ENCODE measurements at regions not wholly inside any gene's neighbourhood (a gene's known extent, or its start where the extent isn't known, plus 50 kb on each side); places are given as distances from the start of the nearest gene placed in this dataset.

- Histone ChIP-seq H3K79me2 (replicated peaks; ENCODE audit: insufficient read depth) (no peaks in the 10 kb centered on the region), H3K36me3 (ENCODE audit: insufficient read depth) (no peaks in the 10 kb centered on the region), H3K4me3 (no peak overlapping the region), H3K4me2 (no peak overlapping the region), H4K20me1 (replicated peaks; ENCODE audit: insufficient read depth) (no peaks in the 10 kb centered on the region), H2AFZ (no peak overlapping the region), H3K27me3 (ENCODE audit: insufficient read depth) (no peaks in the 10 kb centered on the region), H3K4me1 (ENCODE audit: insufficient read depth) (no peaks in the 10 kb centered on the region), H3K27ac (ENCODE audit: low read depth) (no peak overlapping the region), H3K9me2 (ENCODE audit: insufficient read depth) (no peaks in the 10 kb centered on the region), H3F3A (replicated peaks; ENCODE audit: low read depth) (no peaks in the 10 kb centered on the region)
- Mint-ChIP-seq H3K4me1 (no peaks in the 10 kb centered on the region), H3K4me3 (no peak overlapping the region), H3K27ac (no peak overlapping the region), H3K27me3 (ENCODE audit: insufficient read depth, low read depth, poor library complexity) (no peaks in the 10 kb centered on the region), H3K36me3 (ENCODE audit: low read depth) (peaks cover 4% of the 10 kb centered on the region; the same call in 2 of the 3 replicates), H3K9me3 (peaks cover 11% of the 10 kb centered on the region; the same call in 2 of the 3 replicates)
- no peak for DNase-seq (ENCODE audit: low spot score)
- no peak for ATAC-seq
- TF ChIP-seq NANOG (IDR thresholded peaks at IDR 0.05; ENCODE audit: borderline replicate concordance) (no peak), ZNF331 (CRISPR knock-in tag; IDR thresholded peaks at IDR 0.05; ENCODE audit: low read depth) (no peak), JUNB (IDR thresholded peaks at IDR 0.05; ENCODE audit: unreplicated experiment) (no peak), ZNF114 (CRISPR knock-in tag; IDR thresholded peaks at IDR 0.05) (no peak), CREB1 (CRISPR knock-in tag; IDR thresholded peaks at IDR 0.05; ENCODE audit: low read depth) (no peak), STAT1 (IDR thresholded peaks at IDR 0.05; ENCODE audit: unreplicated experiment) (no peak), POLR2AphosphoS5 (IDR thresholded peaks at IDR 0.05; ENCODE audit: low read depth) (no peak), EZH2 (IDR thresholded peaks at IDR 0.05; ENCODE audit: low read depth, unreplicated experiment) (no peak), EZH2phosphoT487 (IDR thresholded peaks at IDR 0.05; ENCODE audit: unreplicated experiment) (no peak), REST (IDR thresholded peaks at IDR 0.05; ENCODE audit: unreplicated experiment) (no peak)
- TF ChIP-seq, protein P1, sequence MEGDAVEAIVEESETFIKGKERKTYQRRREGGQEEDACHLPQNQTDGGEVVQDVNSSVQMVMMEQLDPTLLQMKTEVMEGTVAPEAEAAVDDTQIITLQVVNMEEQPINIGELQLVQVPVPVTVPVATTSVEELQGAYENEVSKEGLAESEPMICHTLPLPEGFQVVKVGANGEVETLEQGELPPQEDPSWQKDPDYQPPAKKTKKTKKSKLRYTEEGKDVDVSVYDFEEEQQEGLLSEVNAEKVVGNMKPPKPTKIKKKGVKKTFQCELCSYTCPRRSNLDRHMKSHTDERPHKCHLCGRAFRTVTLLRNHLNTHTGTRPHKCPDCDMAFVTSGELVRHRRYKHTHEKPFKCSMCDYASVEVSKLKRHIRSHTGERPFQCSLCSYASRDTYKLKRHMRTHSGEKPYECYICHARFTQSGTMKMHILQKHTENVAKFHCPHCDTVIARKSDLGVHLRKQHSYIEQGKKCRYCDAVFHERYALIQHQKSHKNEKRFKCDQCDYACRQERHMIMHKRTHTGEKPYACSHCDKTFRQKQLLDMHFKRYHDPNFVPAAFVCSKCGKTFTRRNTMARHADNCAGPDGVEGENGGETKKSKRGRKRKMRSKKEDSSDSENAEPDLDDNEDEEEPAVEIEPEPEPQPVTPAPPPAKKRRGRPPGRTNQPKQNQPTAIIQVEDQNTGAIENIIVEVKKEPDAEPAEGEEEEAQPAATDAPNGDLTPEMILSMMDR (conservative IDR thresholded peaks at IDR 0.05; ENCODE audit: low read depth in 2 of 2): no peak
- TF ChIP-seq, protein P2, sequence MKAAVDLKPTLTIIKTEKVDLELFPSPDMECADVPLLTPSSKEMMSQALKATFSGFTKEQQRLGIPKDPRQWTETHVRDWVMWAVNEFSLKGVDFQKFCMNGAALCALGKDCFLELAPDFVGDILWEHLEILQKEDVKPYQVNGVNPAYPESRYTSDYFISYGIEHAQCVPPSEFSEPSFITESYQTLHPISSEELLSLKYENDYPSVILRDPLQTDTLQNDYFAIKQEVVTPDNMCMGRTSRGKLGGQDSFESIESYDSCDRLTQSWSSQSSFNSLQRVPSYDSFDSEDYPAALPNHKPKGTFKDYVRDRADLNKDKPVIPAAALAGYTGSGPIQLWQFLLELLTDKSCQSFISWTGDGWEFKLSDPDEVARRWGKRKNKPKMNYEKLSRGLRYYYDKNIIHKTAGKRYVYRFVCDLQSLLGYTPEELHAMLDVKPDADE (IDR thresholded peaks at IDR 0.05): no peak
- TF ChIP-seq, protein P3, sequence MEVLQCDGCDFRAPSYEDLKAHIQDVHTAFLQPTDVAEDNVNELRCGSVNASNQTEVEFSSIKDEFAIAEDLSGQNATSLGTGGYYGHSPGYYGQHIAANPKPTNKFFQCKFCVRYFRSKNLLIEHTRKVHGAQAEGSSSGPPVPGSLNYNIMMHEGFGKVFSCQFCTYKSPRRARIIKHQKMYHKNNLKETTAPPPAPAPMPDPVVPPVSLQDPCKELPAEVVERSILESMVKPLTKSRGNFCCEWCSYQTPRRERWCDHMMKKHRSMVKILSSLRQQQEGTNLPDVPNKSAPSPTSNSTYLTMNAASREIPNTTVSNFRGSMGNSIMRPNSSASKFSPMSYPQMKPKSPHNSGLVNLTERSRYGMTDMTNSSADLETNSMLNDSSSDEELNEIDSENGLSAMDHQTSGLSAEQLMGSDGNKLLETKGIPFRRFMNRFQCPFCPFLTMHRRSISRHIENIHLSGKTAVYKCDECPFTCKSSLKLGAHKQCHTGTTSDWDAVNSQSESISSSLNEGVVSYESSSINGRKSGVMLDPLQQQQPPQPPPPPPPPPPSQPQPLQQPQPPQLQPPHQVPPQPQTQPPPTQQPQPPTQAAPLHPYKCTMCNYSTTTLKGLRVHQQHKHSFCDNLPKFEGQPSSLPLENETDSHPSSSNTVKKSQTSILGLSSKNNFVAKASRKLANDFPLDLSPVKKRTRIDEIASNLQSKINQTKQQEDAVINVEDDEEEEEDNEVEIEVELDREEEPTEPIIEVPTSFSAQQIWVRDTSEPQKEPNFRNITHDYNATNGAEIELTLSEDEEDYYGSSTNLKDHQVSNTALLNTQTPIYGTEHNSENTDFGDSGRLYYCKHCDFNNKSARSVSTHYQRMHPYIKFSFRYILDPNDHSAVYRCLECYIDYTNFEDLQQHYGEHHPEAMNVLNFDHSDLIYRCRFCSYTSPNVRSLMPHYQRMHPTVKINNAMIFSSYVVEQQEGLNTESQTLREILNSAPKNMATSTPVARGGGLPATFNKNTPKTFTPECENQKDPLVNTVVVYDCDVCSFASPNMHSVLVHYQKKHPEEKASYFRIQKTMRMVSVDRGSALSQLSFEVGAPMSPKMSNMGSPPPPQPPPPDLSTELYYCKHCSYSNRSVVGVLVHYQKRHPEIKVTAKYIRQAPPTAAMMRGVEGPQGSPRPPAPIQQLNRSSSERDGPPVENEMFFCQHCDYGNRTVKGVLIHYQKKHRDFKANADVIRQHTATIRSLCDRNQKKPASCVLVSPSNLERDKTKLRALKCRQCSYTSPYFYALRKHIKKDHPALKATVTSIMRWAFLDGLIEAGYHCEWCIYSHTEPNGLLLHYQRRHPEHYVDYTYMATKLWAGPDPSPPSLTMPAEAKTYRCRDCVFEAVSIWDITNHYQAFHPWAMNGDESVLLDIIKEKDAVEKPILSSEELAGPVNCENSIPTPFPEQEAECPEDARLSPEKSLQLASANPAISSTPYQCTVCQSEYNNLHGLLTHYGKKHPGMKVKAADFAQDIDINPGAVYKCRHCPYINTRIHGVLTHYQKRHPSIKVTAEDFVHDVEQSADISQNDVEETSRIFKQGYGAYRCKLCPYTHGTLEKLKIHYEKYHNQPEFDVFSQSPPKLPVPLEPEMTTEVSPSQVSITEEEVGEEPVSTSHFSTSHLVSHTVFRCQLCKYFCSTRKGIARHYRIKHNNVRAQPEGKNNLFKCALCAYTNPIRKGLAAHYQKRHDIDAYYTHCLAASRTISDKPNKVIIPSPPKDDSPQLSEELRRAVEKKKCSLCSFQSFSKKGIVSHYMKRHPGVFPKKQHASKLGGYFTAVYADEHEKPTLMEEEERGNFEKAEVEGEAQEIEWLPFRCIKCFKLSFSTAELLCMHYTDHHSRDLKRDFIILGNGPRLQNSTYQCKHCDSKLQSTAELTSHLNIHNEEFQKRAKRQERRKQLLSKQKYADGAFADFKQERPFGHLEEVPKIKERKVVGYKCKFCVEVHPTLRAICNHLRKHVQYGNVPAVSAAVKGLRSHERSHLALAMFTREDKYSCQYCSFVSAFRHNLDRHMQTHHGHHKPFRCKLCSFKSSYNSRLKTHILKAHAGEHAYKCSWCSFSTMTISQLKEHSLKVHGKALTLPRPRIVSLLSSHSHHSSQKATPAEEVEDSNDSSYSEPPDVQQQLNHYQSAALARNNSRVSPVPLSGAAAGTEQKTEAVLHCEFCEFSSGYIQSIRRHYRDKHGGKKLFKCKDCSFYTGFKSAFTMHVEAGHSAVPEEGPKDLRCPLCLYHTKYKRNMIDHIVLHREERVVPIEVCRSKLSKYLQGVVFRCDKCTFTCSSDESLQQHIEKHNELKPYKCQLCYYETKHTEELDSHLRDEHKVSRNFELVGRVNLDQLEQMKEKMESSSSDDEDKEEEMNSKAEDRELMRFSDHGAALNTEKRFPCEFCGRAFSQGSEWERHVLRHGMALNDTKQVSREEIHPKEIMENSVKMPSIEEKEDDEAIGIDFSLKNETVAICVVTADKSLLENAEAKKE (CRISPR knock-in tag; IDR thresholded peaks at IDR 0.05): no peak
These were observed 173.4 kb upstream of the PSMD7 start for GRCh38 chr16:74123195-74123594.
